HG03060 (cell line): ENCODE measurements at regions not wholly inside any gene's neighbourhood (a gene's known extent, or its start where the extent isn't known, plus 50 kb on each side); places are given as distances from the start of the nearest gene placed in this dataset.
"Not testable (repeated sequence)": the region's sequence is repeated elsewhere in the genome, so short reads cannot be mapped to it uniquely, and the experiment has no call there.

ENCODE experiments used
- ATAC-seq: cut with Tn5 transposase; IDR thresholded peaks from one replicate; pipeline ENCODE4 v1.9.1; 2021; ENCODE audit warnings: low read depth, moderate number of reproducible peaks; ENCODE audit not compliant: unreplicated experiment

- ATAC-seq: no peak
These were observed 125.1 kb downstream of the MRPL14 start for GRCh38 chr6:44002067-44002592.

DNA sequence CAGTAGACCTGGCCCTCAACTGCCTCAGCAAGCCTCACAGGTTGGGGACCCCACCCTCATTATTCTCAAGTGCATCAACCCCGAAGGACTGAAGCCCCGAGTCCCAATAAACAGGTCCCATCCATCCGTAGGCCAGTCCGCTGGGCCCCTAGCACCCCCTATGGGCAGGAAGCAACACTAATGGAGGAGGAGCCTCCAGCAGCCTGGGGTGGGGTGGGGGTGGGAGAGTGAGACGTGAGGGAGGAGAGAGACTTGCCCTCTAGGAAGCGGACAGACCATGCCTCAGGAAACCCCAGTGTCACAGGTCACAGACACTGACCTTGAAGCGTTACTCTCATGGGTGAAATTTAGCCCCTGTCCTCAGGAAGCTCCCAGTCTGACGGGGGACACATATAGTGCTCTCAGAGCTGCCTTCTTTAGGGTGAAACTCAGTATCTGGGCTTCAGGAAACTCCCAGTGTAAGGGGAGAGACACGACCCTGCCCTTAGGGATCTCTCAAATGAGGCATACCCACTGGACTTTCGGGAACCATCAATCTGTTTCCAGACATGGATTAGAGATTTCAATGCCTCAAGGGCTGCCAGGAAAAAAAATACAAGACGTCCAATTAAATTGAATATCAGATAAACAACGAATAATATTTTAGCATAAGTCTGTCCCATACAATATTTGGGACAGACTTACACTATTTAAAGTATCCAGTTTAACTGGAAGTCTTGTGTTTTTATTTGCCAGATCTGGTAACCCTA lies 125.8 kb downstream of the MRPL14 start:
- no peak for ATAC-seq

GRCh38 chr6:44000164-44000842 lies 126.9 kb downstream of the MRPL14 start:
- no peak for ATAC-seq

GRCh38 chr6:43999628-44000027 lies 127.6 kb downstream of the MRPL14 start:
- no peak for ATAC-seq

DNA sequence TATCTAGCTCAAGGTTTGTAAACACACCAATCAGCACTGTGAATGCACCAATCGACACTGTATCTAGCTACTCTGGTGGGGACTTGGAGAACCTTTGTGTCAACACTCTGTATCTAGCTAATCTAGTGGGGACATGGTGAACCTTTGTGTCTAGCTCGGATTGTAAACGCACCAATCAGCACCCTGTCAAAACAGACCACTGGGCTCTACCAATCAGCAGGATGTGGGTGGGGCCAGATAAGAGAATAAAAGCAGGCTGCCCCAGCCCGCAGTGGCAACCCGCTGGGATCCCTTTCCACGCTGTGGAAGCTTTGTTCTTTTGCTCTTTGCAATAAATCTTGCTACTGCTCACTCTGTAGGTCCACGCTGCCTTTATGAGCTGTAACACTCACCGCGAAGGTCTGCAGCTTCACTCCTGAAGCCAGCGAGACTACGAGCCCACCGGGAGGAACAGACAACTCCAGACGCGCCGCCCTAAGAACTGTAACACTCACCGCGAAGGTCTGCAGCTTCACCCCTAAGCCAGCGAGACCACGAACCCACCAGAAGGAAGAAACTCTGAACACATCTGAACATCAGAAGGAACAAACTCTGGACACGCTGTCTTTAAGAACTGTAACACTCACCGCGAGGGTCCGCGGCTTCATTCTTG lies 128.5 kb downstream of the MRPL14 start:
- not testable (repeated sequence) for ATAC-seq

DNA sequence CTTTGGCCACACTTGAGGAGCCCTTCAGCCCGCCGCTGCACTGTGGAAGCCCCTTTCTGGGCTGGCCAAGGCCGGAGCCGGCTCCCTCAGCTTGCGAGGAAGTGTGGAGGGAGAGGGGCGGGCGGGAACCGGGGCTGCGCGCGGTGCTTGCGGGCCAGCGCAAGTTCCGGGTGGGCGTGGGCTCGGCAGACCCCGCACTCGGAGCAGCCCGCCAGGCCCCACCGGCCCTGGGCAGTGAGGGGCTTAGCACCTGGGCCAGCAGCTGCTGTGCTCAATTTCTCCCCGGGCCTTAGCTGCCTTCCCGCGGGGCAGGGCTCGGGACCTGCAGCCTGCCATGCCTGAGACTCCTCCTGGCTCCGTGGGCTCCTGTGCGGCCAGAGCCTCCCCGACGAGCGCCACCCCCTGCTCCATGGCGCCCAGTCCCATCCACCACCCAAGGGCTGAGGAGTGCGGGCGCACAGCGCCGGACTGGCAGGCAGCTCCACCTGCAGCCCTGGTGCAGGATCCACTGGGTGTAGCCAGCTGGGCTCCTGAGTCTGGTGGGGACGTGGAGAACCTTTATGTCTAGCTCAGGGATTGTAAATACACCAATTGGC lies 129.2 kb downstream of the MRPL14 start:
- not testable (repeated sequence) for ATAC-seq

DNA sequence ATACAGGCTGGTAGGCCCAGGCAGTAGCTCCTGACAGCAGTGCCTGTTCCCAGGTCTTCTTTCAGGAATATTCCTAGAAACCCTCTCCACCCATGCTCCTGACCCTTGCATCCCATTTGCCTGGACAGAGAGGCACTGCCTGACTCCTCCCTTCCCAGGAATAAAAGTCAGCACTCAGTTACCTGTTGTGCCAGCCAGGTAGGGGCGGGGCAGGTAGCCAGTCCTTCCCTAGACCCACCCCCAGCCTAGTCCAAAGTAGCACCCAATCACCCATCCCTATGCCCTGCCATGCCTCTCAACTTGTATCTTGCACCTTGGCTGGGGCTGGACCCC lies 129.9 kb downstream of the MRPL14 start:
- ATAC-seq: no peak

GRCh38 chr6:43996618-43997344 lies 130.5 kb downstream of the MRPL14 start:
- no peak for ATAC-seq

GRCh38 chr6:43995137-43995536 lies 132.1 kb downstream of the MRPL14 start:
- ATAC-seq: no peak

- no peak for ATAC-seq
These were observed 133.2 kb downstream of the MRPL14 start for GRCh38 chr6:43993881-43994523.

- ATAC-seq: no peak
These were observed 134.2 kb downstream of the MRPL14 start for GRCh38 chr6:43992783-43993644.

GRCh38 chr6:43992126-43992663 lies 135.1 kb downstream of the MRPL14 start:
- ATAC-seq: no peak

DNA sequence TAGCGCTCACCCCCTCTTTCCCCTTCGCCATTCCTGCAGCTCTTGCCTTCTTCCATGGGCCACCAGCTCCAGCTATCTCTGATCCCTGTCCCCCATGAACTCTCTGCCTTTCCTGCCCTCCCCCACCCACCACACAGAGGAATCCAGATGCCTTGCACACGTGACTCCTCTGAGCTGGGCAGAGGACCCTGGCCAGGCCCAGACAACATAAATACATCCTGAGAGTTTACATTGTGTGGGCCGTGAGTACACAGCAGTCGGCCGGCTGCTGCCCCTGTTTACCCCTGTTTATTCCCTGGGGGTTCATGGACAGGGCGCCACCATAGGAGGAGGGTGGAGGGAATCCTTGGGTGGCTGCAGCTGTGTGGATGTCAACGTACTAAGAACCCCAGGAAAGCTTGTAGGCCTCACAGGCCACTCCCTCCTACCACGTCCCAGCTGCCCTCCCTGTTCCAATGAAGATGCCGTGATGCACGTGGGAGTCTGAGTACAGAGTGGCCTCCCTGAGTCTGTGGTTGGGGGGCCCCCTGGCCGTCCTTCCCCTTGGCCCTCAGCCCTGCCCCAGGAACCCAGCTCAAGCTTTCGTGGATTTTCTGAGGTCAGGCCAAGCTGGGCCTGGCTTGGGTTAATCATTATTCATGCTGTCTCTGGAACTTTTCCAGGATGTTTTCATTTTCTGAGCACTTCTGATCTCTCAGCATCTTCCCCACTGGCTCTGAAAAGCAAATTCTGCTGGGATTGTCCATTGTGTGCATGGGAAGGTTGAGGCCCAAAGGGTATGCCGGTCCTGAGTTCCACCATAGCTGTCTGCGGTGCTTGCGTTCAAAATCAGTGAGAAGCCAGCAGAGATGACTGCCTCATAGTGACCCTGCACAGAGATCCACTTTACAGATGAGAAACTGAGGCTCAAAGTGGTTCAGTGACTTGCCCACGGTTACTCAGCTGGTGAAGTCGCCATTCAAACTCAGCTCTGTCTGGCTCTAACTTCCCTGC lies 136.3 kb downstream of the MRPL14 start:
- no peak for ATAC-seq

DNA sequence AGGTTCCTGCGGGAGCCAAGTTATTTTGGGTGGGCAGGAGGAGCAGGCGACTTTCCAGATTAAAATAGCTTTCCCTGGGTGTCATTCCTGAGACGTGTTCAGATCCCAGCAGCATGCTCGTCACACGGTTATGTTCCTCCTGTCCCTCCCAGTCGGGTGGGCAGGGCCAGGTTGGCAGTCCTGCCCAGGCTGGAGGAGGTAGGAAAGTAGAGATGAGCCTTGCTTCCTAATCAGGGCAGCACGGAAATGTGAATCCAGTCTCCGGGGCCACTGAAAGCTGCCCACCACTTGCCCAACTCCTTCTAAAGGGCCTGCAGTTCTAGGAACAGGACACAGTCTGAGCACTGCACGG lies 137.0 kb downstream of the MRPL14 start:
- no peak for ATAC-seq

- no peak for ATAC-seq
These were observed 137.6 kb downstream of the MRPL14 start for GRCh38 chr6:43989581-43990146.

GRCh38 chr6:43988801-43989200 lies 138.5 kb downstream of the MRPL14 start:
- ATAC-seq: no peak

GRCh38 chr6:43987838-43988439 lies 139.3 kb downstream of the MRPL14 start:
- ATAC-seq: no peak
